ENCODE measurements at regions not wholly inside any gene's neighbourhood (a gene's known extent, or its start where the extent isn't known, plus 50 kb on each side); places are given as distances from the start of the nearest gene placed in this dataset.

GRCh38 chr2:181114021-181114420 lies 133.6 kb downstream of the UBE2E3 start:
- no peak for DNase-seq (ENCODE audit: low read depth, low spot score)

GRCh38 chr2:181116261-181116660 lies 135.9 kb downstream of the UBE2E3 start:
- DNase-seq (ENCODE audit: low read depth, low spot score) = no peak

GRCh38 chr2:181117206-181117925 lies 137.0 kb downstream of the UBE2E3 start:
- DNase-seq (ENCODE audit: low read depth, low spot score) = no peak

GRCh38 chr2:181120625-181121024 lies 140.2 kb downstream of the UBE2E3 start:
- DNase-seq (ENCODE audit: low read depth, low spot score) = no peak

- DNase-seq (ENCODE audit: low read depth, low spot score) = no peak
Measured at GRCh38 chr2:181121996-181122395, 141.6 kb downstream of the UBE2E3 start.

- no peak for DNase-seq (ENCODE audit: low read depth, low spot score)
Measured at GRCh38 chr2:181122601-181123000, 142.2 kb downstream of the UBE2E3 start.

GRCh38 chr2:181123798-181124231 lies 143.4 kb downstream of the UBE2E3 start:
- no peak for DNase-seq (ENCODE audit: low read depth, low spot score)

GRCh38 chr2:181124497-181124896 lies 144.1 kb downstream of the UBE2E3 start:
- no peak for DNase-seq (ENCODE audit: low read depth, low spot score)

- DNase-seq (ENCODE audit: low read depth, low spot score) = no peak
Measured at GRCh38 chr2:181125359-181125758, 145.0 kb downstream of the UBE2E3 start.

- DNase-seq (ENCODE audit: low read depth, low spot score) = no peak
Measured at GRCh38 chr2:181126311-181126868, 146.0 kb downstream of the UBE2E3 start.

- DNase-seq (ENCODE audit: low read depth, low spot score) = no peak
Measured at GRCh38 chr2:181128199-181128598, 147.8 kb downstream of the UBE2E3 start.

- no peak for DNase-seq (ENCODE audit: low read depth, low spot score)
Measured at GRCh38 chr2:181129364-181130056, 149.1 kb downstream of the UBE2E3 start.

GRCh38 chr2:181130686-181131085 lies 150.3 kb downstream of the UBE2E3 start:
- DNase-seq (ENCODE audit: low read depth, low spot score) = no peak

- DNase-seq (ENCODE audit: low read depth, low spot score) = no peak
Measured at GRCh38 chr2:181131584-181131983, 151.2 kb downstream of the UBE2E3 start.

- DNase-seq (ENCODE audit: low read depth, low spot score) = no peak
Measured at GRCh38 chr2:181138816-181139215, 158.4 kb downstream of the UBE2E3 start.

GRCh38 chr2:181139831-181140230 lies 159.4 kb downstream of the UBE2E3 start:
- no peak for DNase-seq (ENCODE audit: low read depth, low spot score)

- DNase-seq (ENCODE audit: low read depth, low spot score) = no peak
Measured at GRCh38 chr2:181140414-181140813, 160.0 kb downstream of the UBE2E3 start.

GRCh38 chr2:181140928-181141327 lies 160.5 kb downstream of the UBE2E3 start:
- DNase-seq (ENCODE audit: low read depth, low spot score) = no peak

GRCh38 chr2:181141676-181142075 lies 161.3 kb downstream of the UBE2E3 start:
- no peak for DNase-seq (ENCODE audit: low read depth, low spot score)

GRCh38 chr2:181142514-181142913 lies 162.1 kb downstream of the UBE2E3 start:
- DNase-seq (ENCODE audit: low read depth, low spot score) = no peak

GRCh38 chr2:181143790-181144300 lies 163.4 kb downstream of the UBE2E3 start:
- no peak for DNase-seq (ENCODE audit: low read depth, low spot score)

- DNase-seq (ENCODE audit: low read depth, low spot score) = no peak
Measured at GRCh38 chr2:181145645-181146044, 165.2 kb downstream of the UBE2E3 start.

GRCh38 chr2:181146171-181146570 lies 165.8 kb downstream of the UBE2E3 start:
- no peak for DNase-seq (ENCODE audit: low read depth, low spot score)

All from activated naive CD8-positive, alpha-beta T cell treated with anti-CD3 and anti-CD28 coated beads, Interleukin-2, amount 50 U/mL, for 16 hours (primary cell).